NCI-H2196 (cell line): ENCODE measurements at regions not wholly inside any gene's neighbourhood (a gene's known extent, or its start where the extent isn't known, plus 50 kb on each side); places are given as distances from the start of the nearest gene placed in this dataset.
"Not testable (repeated sequence)": the region's sequence is repeated elsewhere in the genome, so short reads cannot be mapped to it uniquely, and the experiment has no call there.

Source experiments
- DNase-seq: peaks from one replicate; lab custom pipeline; 2025; ENCODE audit not compliant: unreplicated experiment; lab: John Stamatoyannopoulos, UW

DNA sequence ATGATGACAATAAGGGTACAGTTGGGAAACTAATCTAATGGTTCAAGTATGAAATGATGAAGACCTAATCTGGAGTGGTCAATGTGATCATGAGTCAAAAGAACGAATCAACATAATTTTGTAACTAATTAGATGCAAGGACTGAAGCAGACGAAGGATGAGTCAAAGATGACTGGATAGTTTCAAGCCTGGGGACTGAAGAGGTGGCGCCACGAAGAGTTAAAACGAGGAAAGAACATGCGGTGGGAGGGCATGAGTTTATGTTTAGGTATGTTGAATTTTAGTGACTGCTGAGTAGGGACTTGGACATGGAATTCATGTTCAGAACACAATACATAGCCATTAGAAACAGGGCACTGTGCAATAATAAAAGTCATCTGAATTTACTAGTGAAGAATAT lies 221.5 kb upstream of the FAM241A start:
- DNase-seq: no peak

DNA sequence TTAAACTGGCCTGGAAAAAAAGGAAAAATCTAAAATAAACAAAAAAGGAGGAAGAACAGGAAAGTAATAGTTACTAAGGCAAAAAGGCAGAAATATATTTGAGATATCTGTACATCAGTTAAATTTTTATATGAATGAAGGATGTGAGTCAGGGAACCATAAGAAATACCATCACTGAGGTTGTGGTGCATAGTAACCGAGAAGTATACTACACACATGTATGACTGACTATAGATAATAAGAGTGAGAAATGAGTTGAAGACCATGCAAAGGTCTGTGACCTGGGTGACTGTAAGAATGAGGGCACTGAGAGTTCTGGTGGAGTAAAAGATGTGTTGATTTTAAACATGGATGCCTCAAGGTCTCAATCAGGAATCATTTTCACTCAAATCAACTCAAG lies 220.6 kb upstream of the FAM241A start:
- no peak for DNase-seq

DNA sequence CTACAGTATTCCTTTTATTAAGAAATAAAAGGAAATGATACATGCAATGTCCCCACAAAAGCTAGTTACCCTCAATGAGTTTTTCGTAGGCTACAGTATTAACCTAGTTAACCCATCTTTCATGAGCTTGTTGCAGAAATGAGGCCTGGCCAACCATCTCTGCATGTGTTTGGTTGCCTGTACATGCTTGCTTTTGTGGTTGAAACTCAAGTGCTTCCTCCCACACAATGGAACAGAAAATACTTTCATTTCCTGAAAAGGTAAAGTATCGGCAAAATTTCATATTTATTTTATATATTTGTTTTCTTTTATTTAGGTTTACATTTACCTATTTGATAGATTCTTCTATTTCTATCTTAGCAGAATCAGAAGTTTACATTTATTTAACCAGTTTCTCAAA lies 214.6 kb upstream of the FAM241A start:
- DNase-seq: no peak

DNA sequence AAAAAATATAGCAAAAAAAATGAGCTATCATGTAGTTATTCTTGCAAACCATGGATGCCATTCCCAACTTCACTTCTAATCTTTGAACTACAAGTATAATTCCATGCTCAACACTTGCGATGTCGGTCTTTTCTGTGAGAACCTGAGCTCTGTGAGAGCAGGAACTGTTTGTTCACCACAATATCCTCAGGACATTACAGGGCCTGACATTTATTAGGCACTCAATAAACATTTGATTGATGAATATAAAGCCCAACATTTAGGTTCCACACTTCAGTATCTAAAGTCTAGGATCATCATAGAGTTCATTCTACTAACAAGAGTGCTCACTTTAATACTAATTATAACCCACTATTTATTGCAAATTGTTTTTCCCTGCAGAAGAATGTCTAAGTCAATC lies 211.6 kb upstream of the FAM241A start:
- DNase-seq: no peak

DNA sequence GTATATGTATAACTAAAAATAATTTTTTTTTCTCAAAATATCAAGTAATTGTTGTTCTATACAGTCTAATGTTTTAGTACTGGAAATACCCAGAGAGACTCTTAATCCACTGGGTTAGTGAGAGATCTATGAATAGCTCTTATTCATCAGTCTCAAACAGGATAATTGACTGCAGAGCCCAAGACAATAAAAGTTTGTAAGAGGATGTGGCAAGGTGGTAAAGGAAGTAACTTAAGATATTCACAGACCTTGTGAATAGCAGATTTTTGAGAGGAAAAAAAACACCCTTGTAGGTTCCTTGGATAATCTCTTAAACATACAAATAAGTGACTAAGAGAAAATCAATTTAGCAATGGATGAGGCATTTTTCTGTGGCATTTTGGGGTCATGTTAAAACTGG lies 210.9 kb upstream of the FAM241A start:
- DNase-seq: no peak

DNA sequence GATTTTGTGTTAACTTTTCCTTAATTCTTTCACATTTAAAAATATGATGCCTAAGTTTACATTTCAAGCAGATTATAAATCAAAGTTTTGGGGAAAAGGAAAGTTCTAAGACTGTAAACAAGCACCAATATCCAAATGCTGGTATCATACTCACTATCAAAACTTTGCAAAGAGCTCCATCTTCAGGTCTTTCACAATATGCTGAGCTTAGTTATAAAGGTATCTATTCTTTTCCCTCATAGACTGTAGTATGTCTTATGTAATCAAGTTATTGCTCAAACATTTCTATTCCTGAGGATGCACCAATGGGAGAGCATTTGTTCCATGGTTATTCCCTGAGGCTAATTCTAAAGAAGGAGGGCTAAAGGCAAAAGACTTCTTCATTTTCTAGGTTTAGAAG lies 207.9 kb upstream of the FAM241A start:
- no peak for DNase-seq

DNA sequence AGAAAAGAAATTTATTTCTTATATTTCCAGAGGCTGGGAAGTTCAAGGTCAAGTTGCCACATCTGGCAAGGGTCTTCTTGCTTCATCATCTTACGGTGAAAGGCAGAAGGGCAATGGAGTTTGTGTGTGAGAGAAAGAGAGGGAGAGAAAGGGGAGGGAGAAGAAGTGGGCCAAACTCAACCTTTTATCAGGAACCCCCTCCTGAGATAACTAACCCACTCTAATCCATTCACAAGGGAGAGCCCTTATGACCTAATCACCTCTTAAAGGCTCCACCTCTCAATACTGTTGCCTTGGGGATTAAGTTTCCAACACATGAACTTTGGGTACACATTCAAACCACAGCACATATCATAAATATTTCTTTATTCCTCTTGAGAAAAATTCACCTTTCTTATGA lies 203.3 kb upstream of the FAM241A start:
- DNase-seq: no peak

DNA sequence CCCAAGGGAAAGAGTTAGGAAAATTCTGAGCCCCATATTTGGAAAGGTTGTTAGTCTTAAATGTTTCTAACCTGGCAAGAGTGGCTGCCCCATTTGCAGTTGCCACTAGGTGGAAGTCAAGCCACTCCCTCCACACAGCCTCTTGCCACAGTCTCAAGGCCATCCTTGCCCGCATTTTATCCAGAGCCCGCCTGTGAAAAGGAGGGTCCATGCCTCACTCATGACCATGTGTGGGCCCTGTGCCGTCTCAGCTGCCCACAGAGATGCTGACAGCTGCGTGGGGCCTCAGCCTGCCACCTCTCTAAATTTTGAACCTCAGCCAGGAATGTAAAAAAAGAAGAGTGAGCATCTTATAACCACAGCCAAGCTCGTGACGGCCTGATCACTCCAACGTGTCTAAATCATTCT lies 201.5 kb upstream of the FAM241A start:
- no peak for DNase-seq

DNA sequence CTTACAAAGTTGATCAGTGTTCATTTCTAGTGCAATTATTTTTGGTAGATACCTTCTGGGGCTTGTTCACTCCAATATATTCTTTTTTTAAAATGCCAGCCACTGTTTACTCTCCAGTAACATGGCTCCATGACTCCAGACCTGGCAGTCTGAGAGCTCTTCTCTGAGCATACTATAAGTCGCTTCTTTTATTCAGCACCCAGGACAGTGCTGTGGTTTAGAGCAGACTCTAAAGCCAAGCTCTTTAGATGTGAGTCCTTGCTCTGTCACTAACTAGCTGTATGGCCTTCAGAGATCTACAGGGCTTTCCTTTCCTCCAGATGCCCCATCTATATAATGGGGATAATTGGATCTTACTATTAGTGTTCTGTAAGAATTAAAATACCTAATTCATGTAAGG lies 200.2 kb upstream of the FAM241A start:
- DNase-seq: no peak

DNA sequence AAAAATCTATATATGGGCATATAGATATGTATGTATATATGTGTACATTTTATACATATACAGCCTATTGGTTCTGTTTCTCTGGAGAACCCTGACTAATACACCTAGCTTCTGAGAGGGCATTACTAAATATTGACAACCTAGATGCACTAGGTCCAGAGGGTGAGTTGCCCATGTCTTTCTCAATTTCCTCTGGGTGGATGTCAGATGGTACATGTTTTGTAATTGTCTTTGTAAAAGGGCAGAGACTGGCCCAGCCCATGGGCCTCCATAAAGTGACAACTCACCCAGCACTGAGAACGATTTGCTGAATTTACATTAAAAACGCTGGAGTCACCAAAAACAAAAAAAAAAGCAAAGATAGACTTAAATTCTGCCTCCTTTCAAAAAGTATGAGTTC lies 198.5 kb upstream of the FAM241A start:
- no peak for DNase-seq

DNA sequence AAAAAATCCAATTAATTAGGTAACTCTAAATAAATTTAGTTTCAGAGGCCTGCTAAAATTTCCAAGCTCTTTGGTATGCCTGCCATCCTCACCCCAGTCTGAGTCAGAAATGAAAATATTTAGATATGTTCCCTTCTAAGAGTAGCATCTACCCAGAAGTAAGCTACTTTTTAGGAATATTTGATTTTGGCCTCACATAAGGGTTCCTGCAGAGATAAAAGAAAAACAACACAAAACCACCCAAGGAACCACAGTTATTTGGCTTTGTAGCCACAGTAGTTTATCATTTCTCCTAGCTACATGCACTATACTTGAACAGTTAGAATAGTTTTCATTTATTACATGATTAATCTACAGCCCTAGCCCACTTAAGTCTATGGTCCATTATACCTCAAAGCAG lies 192.6 kb upstream of the FAM241A start:
- no peak for DNase-seq

DNA sequence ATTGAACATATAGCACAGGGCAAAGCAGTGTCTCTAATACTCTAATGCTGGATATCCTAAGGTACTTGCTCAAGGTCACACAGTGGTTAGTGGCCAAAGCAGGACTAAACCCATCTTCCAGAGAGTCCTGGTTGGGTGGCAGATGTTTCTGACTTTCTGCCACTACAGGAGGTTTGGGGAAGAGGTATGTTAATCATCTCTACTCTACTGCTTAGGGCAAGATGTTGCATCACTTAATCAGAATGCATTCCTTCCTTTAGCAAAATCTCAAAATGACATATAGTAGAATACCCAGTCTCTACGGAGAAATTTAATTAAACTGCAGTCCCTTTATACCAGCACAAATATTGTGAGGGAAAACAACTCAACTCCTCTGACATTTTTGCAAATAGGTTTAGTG lies 190.7 kb upstream of the FAM241A start:
- no peak for DNase-seq

DNA sequence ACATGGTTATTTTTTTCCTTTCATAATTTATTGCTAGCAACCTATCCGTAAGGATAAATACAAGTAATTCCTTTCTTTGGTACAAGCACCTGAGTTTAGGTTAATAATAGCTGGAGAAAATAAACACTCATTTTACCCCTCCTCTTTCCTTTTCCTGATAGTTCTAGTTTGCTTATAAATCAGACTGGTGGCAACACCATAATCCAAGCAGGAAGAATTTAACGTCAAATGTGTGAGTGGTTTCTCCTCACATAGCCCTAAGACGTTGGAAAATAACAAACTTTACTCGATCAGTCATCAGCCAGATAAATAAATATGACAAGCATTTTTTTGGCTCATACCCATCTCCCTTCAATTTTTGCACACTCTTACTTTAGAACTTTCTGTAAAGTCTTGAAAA lies 190.3 kb upstream of the FAM241A start:
- DNase-seq: no peak

DNA sequence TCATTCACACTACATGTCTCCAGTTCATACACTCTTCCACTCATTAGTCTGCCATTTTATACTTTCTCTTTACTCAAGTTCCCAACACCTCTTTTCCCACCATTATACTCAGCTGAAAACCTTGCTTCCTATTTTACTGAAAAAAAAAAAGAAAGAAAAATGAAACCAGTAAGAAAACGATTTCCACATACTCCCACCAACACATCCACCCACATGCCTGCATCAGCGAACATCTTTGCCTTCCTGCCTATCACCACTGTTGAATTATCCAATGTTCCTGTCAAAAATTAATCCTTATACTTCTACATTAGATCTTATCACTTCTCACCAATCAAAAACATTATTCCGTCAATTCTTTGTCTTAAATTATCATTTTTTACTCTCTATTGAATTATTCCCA lies 188.1 kb upstream of the FAM241A start:
- no peak for DNase-seq

DNA sequence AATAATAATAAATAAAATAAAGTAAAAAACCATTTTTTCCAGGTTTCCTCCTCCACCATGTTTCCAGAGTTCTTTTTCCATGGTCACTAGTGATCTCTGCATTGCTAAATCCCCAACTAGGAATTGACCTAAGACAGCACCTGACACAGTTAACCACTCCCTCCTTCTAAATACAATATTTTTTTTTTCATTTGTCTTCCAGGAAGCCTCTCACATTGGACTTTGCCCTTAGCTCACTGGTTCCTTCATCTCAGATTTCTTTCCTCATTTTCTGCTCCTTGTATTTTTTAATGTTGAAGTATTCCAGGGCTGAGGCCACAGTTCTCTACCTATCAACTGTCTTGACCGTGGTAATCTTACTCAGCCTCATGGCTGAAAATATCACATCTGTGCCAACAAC lies 187.3 kb upstream of the FAM241A start:
- no peak for DNase-seq

DNA sequence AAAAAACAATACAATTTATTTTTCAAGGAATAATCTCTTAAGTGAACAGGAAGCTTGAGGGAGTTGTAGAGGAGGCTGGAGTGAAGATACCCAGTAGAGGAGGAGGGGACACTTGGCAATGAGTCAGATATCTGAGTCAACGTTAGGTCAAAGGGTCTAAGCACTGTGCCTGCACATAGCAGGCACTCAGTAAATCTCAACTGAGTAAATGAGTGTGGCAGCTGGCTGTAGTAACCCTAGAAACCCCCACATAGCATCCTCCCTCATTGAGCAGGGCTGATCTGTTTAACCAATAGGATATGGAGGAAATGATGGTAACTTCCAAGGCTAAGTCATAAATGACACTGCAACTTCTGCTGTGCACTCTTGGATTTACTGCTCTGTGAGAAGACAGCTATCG lies 186.0 kb upstream of the FAM241A start:
- DNase-seq: no peak

DNA sequence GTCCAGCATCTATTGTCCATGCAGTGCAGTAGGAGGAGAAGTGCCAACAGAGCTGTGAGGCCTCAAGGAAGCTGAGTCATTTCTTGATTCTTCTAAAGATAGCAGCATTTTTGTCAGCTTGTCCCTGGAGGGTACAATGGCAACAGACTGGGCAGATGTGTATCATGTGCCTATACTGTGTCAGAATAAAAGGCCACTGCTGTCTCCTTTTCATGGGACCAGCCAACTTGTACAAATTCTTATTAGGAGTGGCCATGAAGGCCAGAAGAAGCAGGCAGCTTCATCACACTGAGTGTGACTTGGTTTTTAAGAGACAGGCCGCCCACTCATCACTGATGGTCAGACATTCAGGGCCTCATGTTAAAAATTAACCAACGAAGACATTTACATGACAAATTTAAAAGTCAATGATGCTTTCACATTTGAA lies 185.0 kb upstream of the FAM241A start:
- DNase-seq: no peak

DNA sequence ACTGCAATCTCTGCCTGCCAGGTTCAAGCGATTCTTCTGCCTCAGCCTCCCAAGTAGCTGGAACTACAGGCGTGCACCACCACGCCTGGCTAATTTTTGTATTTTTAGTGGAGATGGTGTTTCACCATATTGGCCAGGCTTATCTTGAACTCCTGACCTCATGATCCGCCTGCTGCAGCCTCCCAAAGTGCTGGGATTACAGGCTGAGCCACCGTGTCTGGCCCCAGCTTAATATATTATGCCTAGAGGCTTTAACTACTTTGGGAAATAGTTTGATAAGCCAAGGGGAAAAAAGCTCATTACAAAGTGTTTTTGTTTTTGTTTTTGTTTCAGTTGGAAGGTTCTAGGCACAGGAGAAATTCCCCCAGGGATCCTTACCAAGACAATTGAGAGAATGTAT lies 184.2 kb upstream of the FAM241A start:
- DNase-seq: not testable (repeated sequence)

DNA sequence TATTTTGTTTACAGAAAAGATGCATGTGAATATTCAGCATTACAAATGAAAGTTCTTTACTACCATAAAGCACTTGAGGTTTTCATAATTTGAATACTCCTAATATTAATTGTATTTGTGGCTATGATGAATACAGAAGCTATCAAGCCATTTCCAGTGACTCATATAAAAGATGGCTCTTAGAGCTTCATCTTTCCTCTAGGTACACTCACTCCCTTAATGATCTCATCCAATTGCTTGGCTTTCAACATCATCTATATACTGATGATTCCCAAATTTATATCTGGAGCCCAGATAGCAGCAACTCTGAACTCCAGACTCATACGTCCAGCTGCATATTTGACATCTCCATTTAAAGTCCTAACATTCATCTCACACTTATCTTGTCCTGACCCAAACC lies 183.4 kb upstream of the FAM241A start:
- no peak for DNase-seq

DNA sequence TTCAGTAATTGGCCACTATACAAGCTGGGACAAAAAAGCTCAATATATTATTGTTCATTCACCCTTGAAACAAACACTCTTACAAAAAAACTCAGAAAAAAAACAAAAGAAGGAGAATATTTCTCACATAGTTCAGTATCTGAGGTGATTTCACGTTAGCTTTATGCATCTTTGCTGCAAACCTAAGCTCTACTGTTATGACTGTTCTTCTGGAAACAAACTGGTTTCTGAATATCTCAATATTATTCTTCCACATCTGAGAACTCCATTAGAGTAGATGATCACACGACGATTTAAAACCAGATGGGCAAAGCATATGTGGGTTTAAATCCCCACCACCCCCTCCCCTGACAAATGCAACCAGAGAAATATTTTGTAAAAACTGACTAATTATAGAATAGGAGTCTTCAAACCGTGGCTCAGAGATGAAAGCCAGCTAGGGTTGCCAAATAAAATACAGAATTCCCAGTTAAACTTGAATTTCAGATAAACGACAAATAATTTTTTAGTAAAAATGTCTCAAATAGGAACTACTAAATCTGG lies 182.0 kb upstream of the FAM241A start:
- no peak for DNase-seq

DNA sequence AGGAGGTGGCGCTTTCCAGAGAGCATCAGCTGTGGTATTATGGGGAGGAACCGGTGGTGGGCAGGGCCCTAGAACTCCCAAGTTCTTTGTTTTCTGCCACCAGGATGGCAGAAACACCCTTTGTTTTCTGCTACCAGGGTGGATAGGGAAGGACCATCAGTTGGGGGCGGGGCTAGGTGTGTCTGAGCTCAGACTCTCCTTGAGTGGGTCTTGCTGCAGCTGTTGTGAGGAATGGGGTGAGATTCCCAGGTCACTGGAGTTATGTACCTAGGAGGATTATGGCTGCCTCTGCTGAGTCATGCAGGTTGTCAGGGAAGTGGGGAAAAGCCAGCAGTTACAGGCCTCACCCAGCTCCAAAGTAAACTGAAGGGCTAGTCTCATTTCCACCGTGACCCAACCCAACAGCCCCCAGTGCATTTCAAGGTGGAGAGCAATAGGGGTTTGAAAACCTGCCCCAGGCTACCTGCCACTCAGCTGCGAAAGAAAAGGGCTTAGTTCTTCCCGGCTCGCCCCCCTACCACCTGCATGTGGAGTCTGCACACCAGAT lies 167.8 kb upstream of the FAM241A start:
- DNase-seq: no peak

DNA sequence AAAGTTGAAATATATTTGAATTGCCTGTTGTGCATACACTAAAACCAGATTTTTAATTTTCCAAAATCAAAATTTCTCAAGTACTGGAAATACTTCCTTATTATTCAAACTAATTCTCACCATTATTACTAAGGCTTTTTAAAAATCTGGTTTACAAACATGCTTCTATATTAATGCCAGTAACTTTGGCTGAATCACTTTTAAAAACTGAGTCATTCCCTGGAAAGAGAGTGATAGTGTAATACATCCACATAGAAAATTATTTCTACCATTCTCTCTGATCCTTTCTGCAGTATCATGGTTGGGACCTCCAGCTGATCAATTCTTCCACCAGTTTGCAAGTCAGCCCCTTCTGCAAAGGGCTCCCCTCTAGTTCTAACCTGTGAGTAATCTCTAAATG lies 165.3 kb upstream of the FAM241A start:
- DNase-seq: no peak

DNA sequence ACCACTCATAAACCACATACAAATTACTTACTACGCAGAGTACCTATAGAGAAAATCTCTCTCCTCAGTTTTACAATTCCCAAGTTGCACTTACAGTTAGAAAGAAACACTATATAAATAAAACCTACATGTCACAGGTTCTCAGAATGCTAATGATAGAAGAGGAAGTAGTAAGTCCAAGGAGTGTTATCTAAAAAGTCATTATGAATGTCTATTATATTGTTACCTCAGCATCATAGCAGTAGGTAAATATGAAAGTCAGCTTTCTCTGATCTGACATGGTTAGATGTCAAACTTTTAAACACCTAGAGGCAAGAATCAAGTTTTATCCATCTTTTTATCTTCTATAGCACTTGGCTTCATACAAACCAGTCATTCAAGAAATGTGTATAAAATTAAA lies 163.2 kb upstream of the FAM241A start:
- no peak for DNase-seq
